K562 (cell line): ENCODE measurements at regions not wholly inside any gene's neighbourhood (a gene's known extent, or its start where the extent isn't known, plus 50 kb on each side); places are given as distances from the start of the nearest gene placed in this dataset.

Source experiments
- ATAC-seq: fragments of 200-7000 bp; cut with Tn5 transposase; 3 replicates; pipeline ENCODE4 v1.9.1; 2020; ENCODE audit warnings: moderate library complexity
- BruUV-seq: library from RNA; stranded (reverse); fragments of 400-500 nt; replicated peaks from 2 replicates; lab custom pipeline; 2021; lab: Mats Ljungman, UMichigan
- CTCF ChIA-PET: fragments of 300-600 bp; formaldehyde crosslinking; extraction: SDS; loops from one replicate; lab custom pipeline; 2021; ENCODE audit warnings: low intra/inter-chr PET ratio; lab: Yijun Ruan, JAX
- POLR2A ChIA-PET: fragments of 300-600, 350-650 bp; sonication (Branson Sonifier 250); formaldehyde crosslinking; extraction: SDS; loops from one replicate; lab custom pipeline; 2021; ENCODE audit warnings: antibody characterized with exemption, inconsistent platforms; lab: Yijun Ruan, JAX
- DNase-seq, 4 experiments: peaks; one replicate each; pipeline versions ENCODE4 v3.0.0 to v3.0.0-alpha.2; 2011 to 2018; ENCODE audit warnings: low spot score in 3 of 4, mixed read lengths in 3 of 4; ENCODE audit errors: extremely low read depth in 1 of 4
- FAIRE-seq: peaks from 2 replicates; lab custom pipeline; 2011; peaks lifted over from hg19 to GRCh38; lab: Jason Lieb, UNC
- H2AFZ ChIP-seq: 2 replicates; pipeline ENCODE4 v1.6.0; 2011; ENCODE audit warnings: low read depth, low read length, control low read depth, inconsistent platforms
- H3K27ac ChIP-seq: fragments of 200-600 bp; 3 replicates; pipeline ENCODE4 v1.8.0; 2011; ENCODE audit warnings: low read depth, mild to moderate bottlenecking, control low read depth, inconsistent platforms, low read length, moderate library complexity, mixed read lengths; ENCODE audit errors: extremely low read depth
- H3K27me3 ChIP-seq, 2 experiments: fragments of 300-600 bp in 1 of 2; 2 replicates in 1 of 2; 3 replicates in 1 of 2; pipeline versions ENCODE4 v1.6.0 to v1.8.0; 2011; ENCODE audit warnings: inconsistent platforms in 2 of 2, low read length in 2 of 2, mild to moderate bottlenecking in 1 of 2, mixed read lengths in 1 of 2, moderate library complexity in 1 of 2; ENCODE audit not compliant: control insufficient read depth in 2 of 2, insufficient read depth in 2 of 2
- H3K36me3 ChIP-seq: fragments of 300-600 bp; 3 replicates; pipeline ENCODE4 v1.8.0; 2011; ENCODE audit warnings: mild to moderate bottlenecking, low read length, inconsistent platforms; ENCODE audit not compliant: control insufficient read depth, insufficient read depth
- H3K4me1 ChIP-seq, 2 experiments: fragments of 200-600 bp in 1 of 2; replicated peaks in 1 of 2; 2 replicates in 1 of 2; 3 replicates in 1 of 2; pipeline versions ENCODE4 v1.5.1 to v1.8.0; 2011; ENCODE audit warnings: inconsistent platforms in 2 of 2, low read length in 2 of 2, mild to moderate bottlenecking in 1 of 2, mixed read lengths in 1 of 2, moderate library complexity in 1 of 2; ENCODE audit not compliant: control insufficient read depth in 2 of 2, insufficient read depth in 2 of 2
- H3K4me2 ChIP-seq: 2 replicates; pipeline ENCODE4 v1.6.1; 2011; ENCODE audit warnings: low read length, control low read depth, inconsistent platforms, mixed read lengths; ENCODE audit not compliant: insufficient read depth
- H3K4me3 ChIP-seq: fragments of 200-600 bp; sonication (generic), shearing (Covaris generic); 2 replicates; pipeline ENCODE4 v1.5.1; 2016; ENCODE audit warnings: control low read depth, inconsistent platforms
- H3K79me2 ChIP-seq: fragments of 200-600 bp; 3 replicates; pipeline ENCODE4 v1.8.0; 2011; ENCODE audit warnings: low read length, inconsistent platforms; ENCODE audit not compliant: control insufficient read depth, insufficient read depth
- H3K9ac ChIP-seq, 2 experiments: 2 replicates each; pipeline versions ENCODE4 v1.6.0 to v1.6.1; 2011; ENCODE audit warnings: low read depth in 2 of 2, low read length in 2 of 2, control low read depth in 1 of 2, inconsistent platforms in 1 of 2, mild to moderate bottlenecking in 1 of 2, mixed read lengths in 1 of 2; ENCODE audit not compliant: insufficient read depth in 1 of 2
- H3K9me1 ChIP-seq: one replicate; pipeline ENCODE4 v1.6.0; 2011; ENCODE audit warnings: inconsistent platforms, mild to moderate bottlenecking, low read length, moderate library complexity; ENCODE audit not compliant: control insufficient read depth, insufficient read depth
- H3K9me3 ChIP-seq: replicated peaks from 2 replicates; pipeline ENCODE4 v1.5.1; 2011; ENCODE audit warnings: low read depth, low read length, inconsistent platforms; ENCODE audit not compliant: control insufficient read depth, insufficient read depth
- H4K20me1 ChIP-seq: replicated peaks from 2 replicates; pipeline ENCODE4 v1.6.1; 2011; ENCODE audit warnings: low read length, inconsistent platforms, mixed read lengths; ENCODE audit not compliant: control insufficient read depth, insufficient read depth
- CTCFL ChIP-seq: IDR thresholded peaks from 2 replicates; pipeline ENCODE4 v1.6.1; 2011; ENCODE audit warnings: borderline replicate concordance, low read depth, mild to moderate bottlenecking, moderate library complexity, low read length; ENCODE audit not compliant: insufficient read depth, poor library complexity, severe bottlenecking
- E2F4 ChIP-seq: sonication (generic); formaldehyde crosslinking; IDR thresholded peaks from 2 replicates; pipeline ENCODE4 v1.8.0; 2022; ENCODE audit warnings: mild to moderate bottlenecking, low read depth, missing genetic modification reagents
- FOXP1 ChIP-seq: sonication (generic); formaldehyde crosslinking; IDR thresholded peaks from 2 replicates; pipeline ENCODE4 v1.8.0; 2022; ENCODE audit warnings: mild to moderate bottlenecking, missing genetic modification reagents
- KDM4B ChIP-seq, 2 experiments: fragments of 450-650 bp in 1 of 2; sonication (generic) in 1 of 2; IDR thresholded peaks; 2 replicates each; pipeline ENCODE4 v1.6.1; 2016 to 2017; ENCODE audit warnings: borderline replicate concordance in 2 of 2, antibody characterized with exemption in 1 of 2, low read depth in 1 of 2, mild to moderate bottlenecking in 1 of 2
- MYNN ChIP-seq, 2 experiments: sonication (generic); formaldehyde crosslinking in 1 of 2; IDR thresholded peaks; 2 replicates each; pipeline versions ENCODE4 v1.5.0 to v1.6.1; 2016 to 2020; ENCODE audit warnings: antibody characterized with exemption in 1 of 2, missing genetic modification reagents in 1 of 2
- SMAD1 ChIP-seq: fragments of 150-350 bp; IDR thresholded peaks from 2 replicates; pipeline ENCODE4 v1.6.1; 2014; ENCODE audit warnings: low read length, low read depth; ENCODE audit not compliant: partially characterized antibody
- ZNF274 ChIP-seq: IDR thresholded peaks from 2 replicates; pipeline ENCODE4 v1.6.1; 2011; ENCODE audit warnings: low read depth, mild to moderate bottlenecking, low read length, moderate library complexity, borderline replicate concordance
- ZNF707 ChIP-seq: fragments of 250-450 bp; sonication (Bioruptor Pico); conservative IDR thresholded peaks from 2 replicates; pipeline ENCODE4 v1.8.0; 2022; ENCODE audit warnings: inconsistent platforms, mild to moderate bottlenecking, moderate library complexity
- in situ Hi-C: fragments of 300-500 bp; cut with MboI; formaldehyde crosslinking; loops from 4 replicates; pipeline ENCODE4 v1.15.0; 2018; ENCODE audit warnings: inconsistent platforms, mixed read lengths
- intact Hi-C: fragments of 100-400 bp; cut with micrococcal nuclease; formaldehyde crosslinking; loops from 2 replicates; pipeline ENCODE4 v1.14.2; 2022

GRCh38 chr10:107701943-107702342 is 537.4 kb upstream of the SORCS1 start:
- no peak for FAIRE-seq
- ChIA-PET POLR2A (no interaction called here), CTCF (no interaction called here)
- Histone ChIP-seq H3K79me2 (no peaks in the 10 kb centered on the region), H3K27me3 (no peaks in the 10 kb centered on the region), H3K9me3 (no peaks in the 10 kb centered on the region), H3K4me3 (no peak overlapping the region), H3K27ac (no peak overlapping the region), H4K20me1 (no peaks in the 10 kb centered on the region), H2AFZ (no peak overlapping the region), H3K4me1 (no peaks in the 10 kb centered on the region), H3K9me1 (no peaks in the 10 kb centered on the region), H3K4me2 (no peak overlapping the region), H3K36me3 (no peaks in the 10 kb centered on the region), H3K9ac (no peak overlapping the region)
- DNase-seq = no peak
- intact Hi-C loops = no loop called here
- no peak for TF ChIP-seq MYNN (IDR thresholded peaks at IDR 0.05)
- TF ChIP-seq MYNN (CRISPR knock-in tag; IDR thresholded peaks at IDR 0.05) = no peak
- TF ChIP-seq FOXP1 (CRISPR knock-in tag) = no peak
- no peak for TF ChIP-seq SMAD1
- no peak for TF ChIP-seq E2F4 (CRISPR knock-in tag)
- TF ChIP-seq KDM4B (IDR thresholded peaks at IDR 0.05; ENCODE audit: borderline replicate concordance in 2 of 2, low read depth in 1 of 2) = no peak
- no peak for TF ChIP-seq ZNF707 (CRISPR knock-in tag)
- TF ChIP-seq CTCFL = no peak
- no peak for TF ChIP-seq ZNF274
- no peak for ATAC-seq
- in situ Hi-C loops = no loop called here
- BruUV-seq = no TSS peak
